HCT116 (cell line): ENCODE measurements at regions not wholly inside any gene's neighbourhood (a gene's known extent, or its start where the extent isn't known, plus 50 kb on each side); places are given as distances from the start of the nearest gene placed in this dataset.

Experiments
- ATAC-seq: fragments of 200-7000 bp; cut with Tn5 transposase; 2 replicates; pipeline ENCODE4 v1.9.1; 2020; ENCODE audit warnings: mild to moderate bottlenecking, moderate library complexity
- BruUV-seq: library from RNA; stranded (reverse); fragments of 400-500 nt; replicated peaks from 2 replicates; lab custom pipeline; 2021; lab: Mats Ljungman, UMichigan
- CTCF ChIA-PET: fragments of 300-600 bp; sonication (Branson Sonifier 250); formaldehyde crosslinking; loops from one replicate; lab custom pipeline; 2021; ENCODE audit warnings: antibody characterized with exemption; lab: Charles Lee
- POLR2A ChIA-PET: fragments of 300-600, 350-600 bp; sonication (Branson Sonifier 250); formaldehyde crosslinking; loops from one replicate; lab custom pipeline; 2021; ENCODE audit warnings: antibody characterized with exemption; lab: Charles Lee
- RAD21 ChIA-PET, 2 experiments: fragments of 300-600 bp; sonication (Branson Sonifier 250); formaldehyde crosslinking; loops; one replicate each; lab custom pipeline; 2023; ENCODE audit warnings: low total read pairs in 2 of 2; ENCODE audit not compliant: uncharacterized antibody in 2 of 2, unreplicated experiment in 2 of 2, low non-redundant PET in 1 of 2; lab: Charles Lee
- DNase-seq: peaks from one replicate; pipeline ENCODE4 v3.0.0-alpha.2; 2010; ENCODE audit warnings: low read depth, low spot score
- H2AFZ ChIP-seq: fragments of 200-600 bp; shearing (Covaris generic), sonication (generic); 2 replicates; pipeline ENCODE4 v1.6.1; 2017; ENCODE audit warnings: low read depth, mixed run types, mixed read lengths, antibody characterized with exemption, low read length; ENCODE audit not compliant: poor library complexity, severe bottlenecking
- H3K27ac ChIP-seq: 2 replicates; pipeline ENCODE4 v1.5.1; 2012; ENCODE audit warnings: low read depth, low read length
- H3K27me3 ChIP-seq: fragments of 200-600 bp; sonication (generic); 2 replicates; pipeline ENCODE4 v1.6.1; 2016; ENCODE audit warnings: mixed run types, low read length, mixed read lengths; ENCODE audit not compliant: insufficient read depth
- H3K36me3 ChIP-seq, 2 experiments: fragments of 200-500 bp in 1 of 2; fragments of 200-600 bp in 1 of 2; sonication (Bioruptor generic) in 1 of 2; sonication (generic) in 1 of 2; 2 replicates each; pipeline versions ENCODE4 v1.5.1 to v1.6.1; 2014 to 2016; ENCODE audit warnings: low read length in 2 of 2, inconsistent platforms in 1 of 2, mixed read lengths in 1 of 2, mixed run types in 1 of 2; ENCODE audit not compliant: insufficient read depth in 2 of 2, control insufficient read depth in 1 of 2
- H3K4me1 ChIP-seq, 2 experiments: fragments of 200-600 bp in 1 of 2; sonication (generic) in 1 of 2; 2 replicates each; pipeline versions ENCODE4 v1.5.1 to v1.6.1; 2012 to 2017; ENCODE audit warnings: low read length in 2 of 2, inconsistent platforms in 1 of 2, mild to moderate bottlenecking in 1 of 2, mixed read lengths in 1 of 2, mixed run types in 1 of 2, moderate library complexity in 1 of 2; ENCODE audit not compliant: insufficient read depth in 2 of 2, control insufficient read depth in 1 of 2
- H3K4me2 ChIP-seq: fragments of 200-600 bp; sonication (generic); 2 replicates; pipeline ENCODE4 v1.6.1; 2017; ENCODE audit warnings: mixed run types, low read length, mixed read lengths
- H3K4me3 ChIP-seq, 2 experiments: fragments of 200-600 bp in 1 of 2; sonication (generic) in 1 of 2; replicated peaks in 1 of 2; 2 replicates each; pipeline ENCODE4 v1.5.1; 2011 to 2016; ENCODE audit warnings: low read length in 2 of 2, control low read depth in 1 of 2, low read depth in 1 of 2, mild to moderate bottlenecking in 1 of 2, mixed read lengths in 1 of 2, mixed run types in 1 of 2
- H3K79me2 ChIP-seq: fragments of 200-600 bp; sonication (generic); 2 replicates; pipeline ENCODE4 v1.6.1; 2017; ENCODE audit warnings: mild to moderate bottlenecking, mixed run types, low read length, moderate library complexity, mixed read lengths; ENCODE audit not compliant: insufficient read depth
- H3K9ac ChIP-seq: fragments of 200-600 bp; sonication (generic); 2 replicates; pipeline ENCODE4 v1.6.1; 2016; ENCODE audit warnings: low read length, mixed read lengths
- H3K9me2 ChIP-seq: fragments of 200-600 bp; sonication (generic), shearing (Covaris generic); 2 replicates; pipeline ENCODE4 v1.6.1; 2017; ENCODE audit warnings: mixed run types, mild to moderate bottlenecking, moderate library complexity; ENCODE audit not compliant: insufficient read depth
- H3K9me3 ChIP-seq, 2 experiments: fragments of 200-500 bp in 1 of 2; fragments of 200-600 bp in 1 of 2; sonication (Bioruptor generic) in 1 of 2; sonication (generic) in 1 of 2; 2 replicates each; pipeline ENCODE4 v1.6.1; 2014 to 2017; ENCODE audit warnings: low read length in 2 of 2, mixed read lengths in 2 of 2, inconsistent platforms in 1 of 2, low read depth in 1 of 2, mild to moderate bottlenecking in 1 of 2, mixed run types in 1 of 2, moderate library complexity in 1 of 2; ENCODE audit not compliant: control insufficient read depth in 1 of 2, insufficient read depth in 1 of 2
- H4K20me1 ChIP-seq: fragments of 200-600 bp; sonication (generic), shearing (Covaris generic); 2 replicates; pipeline ENCODE4 v1.6.1; 2017; ENCODE audit warnings: mixed run types, mild to moderate bottlenecking, moderate library complexity; ENCODE audit not compliant: insufficient read depth
- ATF3 ChIP-seq: IDR thresholded peaks from 2 replicates; pipeline ENCODE4 v1.6.1; 2012
- CBX3 ChIP-seq: IDR thresholded peaks from 2 replicates; pipeline ENCODE4 v1.6.1; 2012; ENCODE audit warnings: low read depth
- CEBPB ChIP-seq: IDR thresholded peaks from 2 replicates; pipeline ENCODE4 v1.6.1; 2012; ENCODE audit warnings: low read depth
- CTCF ChIP-seq, 3 experiments: fragments of 200-600 bp in 1 of 3; sonication (generic) in 1 of 3; IDR thresholded peaks in 2 of 3; conservative IDR thresholded peaks in 1 of 3; 2 replicates each; pipeline ENCODE4 v1.5.1; 2012 to 2017; ENCODE audit warnings: low read depth in 2 of 3, low read length in 2 of 3, antibody characterized with exemption in 1 of 3, borderline replicate concordance in 1 of 3, control low read depth in 1 of 3, mild to moderate bottlenecking in 1 of 3, mixed read lengths in 1 of 3, mixed run types in 1 of 3, moderate library complexity in 1 of 3; ENCODE audit not compliant: insufficient read depth in 1 of 3
- EGR1 ChIP-seq: IDR thresholded peaks from 2 replicates; pipeline ENCODE4 v1.6.1; 2012; ENCODE audit warnings: low read depth
- ELF1 ChIP-seq: IDR thresholded peaks from 2 replicates; pipeline ENCODE4 v1.6.1; 2012; ENCODE audit warnings: low read depth, borderline replicate concordance
- EZH2 ChIP-seq: fragments of 200-600 bp; sonication (generic); IDR thresholded peaks from 2 replicates; pipeline ENCODE4 v1.6.1; 2017; ENCODE audit warnings: antibody characterized with exemption, mixed run types
- EZH2phosphoT487 ChIP-seq: fragments of 200-600 bp; IDR thresholded peaks from 2 replicates; pipeline ENCODE4 v1.6.1; 2018; ENCODE audit warnings: antibody characterized with exemption, borderline replicate concordance
- JUND ChIP-seq: IDR thresholded peaks from 2 replicates; pipeline ENCODE4 v1.6.1; 2012
- POLR2A ChIP-seq: IDR thresholded peaks from 2 replicates; pipeline ENCODE4 v1.7.0; 2011; ENCODE audit warnings: borderline replicate concordance; ENCODE audit not compliant: insufficient read depth, insufficient read length; ENCODE audit errors: extremely low read depth
- POLR2AphosphoS5 ChIP-seq: IDR thresholded peaks from 2 replicates; pipeline ENCODE4 v1.6.1; 2011; ENCODE audit warnings: mild to moderate bottlenecking, low read depth, low read length, moderate library complexity
- RAD21 ChIP-seq: IDR thresholded peaks from 2 replicates; pipeline ENCODE4 v1.6.1; 2012; ENCODE audit warnings: low read depth, mild to moderate bottlenecking
- SP1 ChIP-seq: IDR thresholded peaks from 2 replicates; pipeline ENCODE4 v1.6.1; 2012; ENCODE audit warnings: low read depth
- SRF ChIP-seq: IDR thresholded peaks from 2 replicates; pipeline ENCODE4 v1.6.1; 2012; ENCODE audit warnings: low read depth
- TCF7L2 ChIP-seq: IDR thresholded peaks from 2 replicates; pipeline ENCODE4 v1.7.0; 2011; ENCODE audit warnings: borderline replicate concordance, inconsistent platforms; ENCODE audit not compliant: insufficient read depth, insufficient read length; ENCODE audit errors: extremely low read depth
- YY1 ChIP-seq: IDR thresholded peaks from 2 replicates; pipeline ENCODE4 v1.6.1; 2011; ENCODE audit warnings: low read length, low read depth, moderate library complexity, mild to moderate bottlenecking; ENCODE audit not compliant: insufficient replicate concordance; ENCODE audit errors: extremely low read depth
- intact Hi-C: fragments of 100-400 bp; cut with micrococcal nuclease; formaldehyde crosslinking; loops from 2 replicates; pipeline ENCODE4 v1.10.0; 2022

- ChIA-PET CTCF (no interaction called here), RAD21 (no interaction called here), POLR2A (no interaction called here)
- H3K4me3 ChIP-seq: no peak overlapping the region
- H3K27ac ChIP-seq: no peak overlapping the region
- H3K27me3 ChIP-seq: no peaks in the 10 kb centered on the region
- no peaks in the 10 kb centered on the region for H3K9me2 ChIP-seq
- no peaks in the 10 kb centered on the region for H3K36me3 ChIP-seq
- no TSS peak for BruUV-seq
- peaks cover 6 to 13% of the 10 kb centered on the region in 2 experiments; a peak in 2 of 4 replicates for H3K9me3 ChIP-seq
- no peak for TF ChIP-seq SP1
- intact Hi-C loops: no loop called here
- no peak overlapping the region for H3K9ac ChIP-seq
- H2AFZ ChIP-seq: no peak overlapping the region
- no peak overlapping the region for H3K4me2 ChIP-seq
- H4K20me1 ChIP-seq: no peaks in the 10 kb centered on the region
- no peak for DNase-seq
- H3K79me2 ChIP-seq: no peaks in the 10 kb centered on the region
- ATAC-seq: no peak
- H3K4me1 ChIP-seq: no peaks in the 10 kb centered on the region
Observed at GRCh38 chr1:239218301-239218700, 168.1 kb upstream of the CHRM3 start.

GRCh38 chr1:239212811-239213220 lies 173.6 kb upstream of the CHRM3 start:
- Histone ChIP-seq H3K36me3 (no peaks in the 10 kb centered on the region), H3K79me2 (no peaks in the 10 kb centered on the region), H3K9me2 (no peaks in the 10 kb centered on the region), H3K4me2 (no peak overlapping the region), H3K9ac (no peak overlapping the region), H3K4me1 (no peaks in the 10 kb centered on the region), H4K20me1 (no peaks in the 10 kb centered on the region), H3K9me3 (peaks cover 7 to 16% of the 10 kb centered on the region in 2 experiments; a peak in 2 of 4 replicates), H3K4me3 (no peak overlapping the region), H3K27ac (no peak overlapping the region), H3K27me3 (no peaks in the 10 kb centered on the region), H2AFZ (no peak overlapping the region)
- ATAC-seq (no peak), DNase-seq (no peak)
- intact Hi-C loops: no loop called here
- BruUV-seq: no TSS peak
- ChIA-PET RAD21 (no interaction called here), POLR2A (no interaction called here), CTCF (no interaction called here)
- no peak for TF ChIP-seq CTCF (IDR thresholded peaks at IDR 0.05 in 2 of 3, conservative IDR thresholded peaks at IDR 0.05 in 1 of 3; ENCODE audit: borderline replicate concordance in 1 of 3, insufficient read depth in 1 of 3, low read depth in 2 of 3, low read length in 2 of 3)
- TF ChIP-seq SRF: no peak
- TF ChIP-seq TCF7L2: no peak
- no peak for TF ChIP-seq EZH2phosphoT487
- TF ChIP-seq JUND: no peak
- TF ChIP-seq RAD21: no peak
- TF ChIP-seq ATF3: no peak
- no peak for TF ChIP-seq CEBPB
- TF ChIP-seq POLR2AphosphoS5: no peak
- TF ChIP-seq EGR1: no peak
- no peak for TF ChIP-seq ELF1
- TF ChIP-seq EZH2: no peak
- TF ChIP-seq POLR2A: no peak
- no peak for TF ChIP-seq CBX3
- no peak for TF ChIP-seq YY1
